ENCODE measurements at regions not wholly inside any gene's neighbourhood (a gene's known extent, or its start where the extent isn't known, plus 50 kb on each side); places are given as distances from the start of the nearest gene placed in this dataset.

- DNase-seq = no peak
Measured at GRCh38 chr15:97561529-97561928, 399.0 kb upstream of the ARRDC4 start.

- no peak for DNase-seq
Measured at GRCh38 chr15:97563516-97563915, 397.0 kb upstream of the ARRDC4 start.

GRCh38 chr15:97566961-97567360 is 393.5 kb upstream of the ARRDC4 start:
- no peak for DNase-seq

DNA sequence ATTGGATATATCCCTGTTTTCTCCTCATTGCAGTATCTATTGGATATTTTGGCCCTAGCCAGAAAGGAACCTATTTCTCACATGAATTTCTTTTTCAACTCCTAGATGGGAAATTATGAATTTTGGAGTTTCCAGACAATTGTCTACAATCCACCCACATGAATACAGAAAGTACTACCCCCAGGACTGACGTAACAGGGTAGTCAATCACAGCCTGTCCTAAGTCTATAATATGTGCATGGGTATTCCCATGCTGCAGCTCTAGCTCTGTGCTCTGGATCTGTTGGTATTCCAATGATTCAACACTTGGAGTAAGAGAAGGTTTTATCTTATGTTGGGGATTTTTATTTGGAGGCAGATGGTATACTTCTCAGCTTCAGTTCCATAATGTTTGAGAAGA is 393.1 kb upstream of the ARRDC4 start:
- no peak for DNase-seq

DNA sequence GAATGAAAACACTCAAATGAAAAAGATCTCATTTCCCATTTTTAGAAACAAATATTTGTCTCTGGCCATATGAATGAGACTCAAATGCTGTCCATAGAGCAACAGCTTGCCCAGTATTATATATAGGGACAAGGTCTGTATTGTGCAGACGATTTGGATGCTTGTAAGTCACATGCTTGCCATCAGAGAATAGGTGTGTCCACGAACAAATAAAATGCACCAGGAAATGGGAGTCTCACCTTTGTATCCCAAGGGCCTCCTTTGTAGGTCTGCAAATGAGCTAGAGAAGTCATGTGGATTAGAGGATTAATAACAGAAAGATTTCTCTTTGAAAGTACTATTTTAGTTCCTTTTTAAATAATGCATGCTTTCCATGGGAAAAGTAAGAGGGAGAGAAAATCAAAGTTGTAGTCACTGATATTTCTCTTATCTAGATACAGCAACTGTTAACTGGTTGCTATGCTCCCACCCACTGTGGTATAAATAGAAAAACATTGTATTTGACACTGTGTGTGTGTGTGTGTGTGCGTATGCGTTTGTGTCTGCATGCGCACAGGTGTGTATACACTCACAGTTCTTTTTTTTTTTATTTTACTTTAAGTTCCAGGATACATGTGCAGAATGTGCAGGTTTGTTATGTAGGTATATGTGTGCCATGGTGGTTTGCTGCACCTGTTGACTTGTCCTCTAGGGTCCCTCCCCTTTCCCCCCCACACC is 383.4 kb upstream of the ARRDC4 start:
- DNase-seq = no peak

DNA sequence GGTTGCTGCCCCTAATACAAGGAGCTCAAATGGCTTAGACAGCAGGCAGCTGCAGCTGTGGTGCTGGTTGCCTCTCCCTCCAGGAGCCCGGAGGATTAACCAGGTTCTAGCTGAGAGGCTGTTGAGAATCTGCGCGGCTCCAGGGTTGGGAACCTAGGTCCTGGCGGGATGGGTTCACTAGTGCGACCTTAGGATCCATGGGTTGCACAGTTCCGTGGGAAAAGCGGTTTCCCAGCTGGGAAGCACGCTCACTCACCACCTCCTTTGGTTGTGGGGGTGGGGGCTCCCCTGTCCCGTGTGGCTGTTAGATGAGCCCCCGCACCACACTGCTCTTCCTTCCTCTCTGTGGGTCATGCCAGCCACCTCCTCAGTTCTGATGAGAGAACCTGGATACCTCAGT is 375.1 kb upstream of the ARRDC4 start:
- no peak for DNase-seq

DNA sequence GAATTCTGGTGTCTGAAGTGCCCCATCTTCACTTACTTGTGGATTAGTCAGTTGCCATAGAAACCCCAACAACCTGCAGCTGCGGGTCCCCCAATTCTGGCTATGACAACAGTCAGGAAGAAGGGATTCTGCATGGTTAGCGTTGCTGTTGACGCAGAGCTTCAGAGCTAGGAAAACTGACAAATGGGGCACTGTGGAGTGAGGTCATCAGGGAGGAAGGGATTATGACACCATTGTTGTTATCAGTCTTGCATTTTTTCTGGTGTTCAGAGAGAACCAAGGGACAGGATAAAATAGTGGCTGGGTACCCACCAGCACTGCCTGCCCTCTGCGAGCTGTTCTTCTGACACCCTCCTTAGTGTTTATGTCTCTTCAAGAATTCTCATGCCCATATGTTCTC is 367.7 kb upstream of the ARRDC4 start:
- DNase-seq = no peak

- DNase-seq = no peak
Measured at GRCh38 chr15:97597801-97598200, 362.7 kb upstream of the ARRDC4 start.

GRCh38 chr15:97598353-97598798 is 362.1 kb upstream of the ARRDC4 start:
- DNase-seq = no peak

DNA sequence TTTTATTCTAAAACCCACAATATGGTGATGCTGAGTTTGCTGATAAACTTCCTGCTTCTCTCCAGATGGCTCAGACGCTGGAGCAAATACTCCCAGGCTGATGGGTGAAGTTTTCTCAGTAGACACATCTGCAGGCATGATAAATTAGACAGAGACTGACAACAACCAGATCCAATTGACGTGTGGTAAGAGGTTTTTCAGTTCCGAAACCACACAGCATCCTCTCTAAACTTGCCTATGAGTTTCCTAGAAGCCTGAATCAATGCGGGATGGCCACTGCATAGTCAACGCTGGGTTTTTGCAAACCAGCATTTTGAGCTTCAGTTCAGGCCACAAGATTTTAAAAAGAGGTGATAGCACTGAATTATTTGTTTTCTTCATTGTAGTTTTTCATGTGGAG is 360.3 kb upstream of the ARRDC4 start:
- no peak for DNase-seq

DNA sequence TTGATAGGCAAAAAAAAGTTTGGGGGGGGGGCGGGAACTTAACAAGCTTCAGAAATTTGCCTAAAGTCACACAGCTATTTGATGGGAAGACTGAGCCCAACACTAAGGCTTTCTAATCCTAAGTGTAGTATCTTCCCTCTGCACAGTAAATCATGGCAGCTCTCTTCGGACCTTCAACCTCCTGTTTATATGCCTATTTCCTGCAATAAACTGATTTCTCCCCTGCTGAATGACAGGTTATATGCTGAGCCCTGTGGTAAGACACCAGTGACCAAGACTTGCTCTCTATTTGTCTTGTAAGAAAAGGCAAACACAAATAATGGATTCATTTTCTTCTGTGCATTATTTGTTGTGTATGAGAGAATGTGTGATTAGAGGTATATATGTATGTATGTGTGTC is 355.8 kb upstream of the ARRDC4 start:
- no peak for DNase-seq

DNA sequence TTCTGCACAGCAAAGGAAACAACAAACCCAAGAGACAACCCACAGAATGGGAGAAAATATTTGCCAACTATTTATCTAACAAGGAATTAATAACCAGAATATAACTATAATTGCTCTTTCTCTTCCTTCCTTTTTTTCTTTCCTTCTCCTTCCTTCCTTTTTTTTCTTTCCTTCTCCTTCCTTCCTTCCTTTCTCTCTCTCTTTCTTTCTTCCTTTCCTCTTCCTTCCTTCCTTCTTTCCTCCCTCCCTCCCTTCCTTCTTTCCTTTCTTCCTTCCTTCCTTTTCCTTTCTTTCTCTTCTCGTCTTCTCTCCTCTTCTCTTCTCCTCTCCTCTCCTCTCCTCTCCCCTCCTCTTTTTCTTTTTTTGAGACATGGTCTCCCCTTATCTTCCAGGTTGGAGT is 345.4 kb upstream of the ARRDC4 start:
- no peak for DNase-seq

DNA sequence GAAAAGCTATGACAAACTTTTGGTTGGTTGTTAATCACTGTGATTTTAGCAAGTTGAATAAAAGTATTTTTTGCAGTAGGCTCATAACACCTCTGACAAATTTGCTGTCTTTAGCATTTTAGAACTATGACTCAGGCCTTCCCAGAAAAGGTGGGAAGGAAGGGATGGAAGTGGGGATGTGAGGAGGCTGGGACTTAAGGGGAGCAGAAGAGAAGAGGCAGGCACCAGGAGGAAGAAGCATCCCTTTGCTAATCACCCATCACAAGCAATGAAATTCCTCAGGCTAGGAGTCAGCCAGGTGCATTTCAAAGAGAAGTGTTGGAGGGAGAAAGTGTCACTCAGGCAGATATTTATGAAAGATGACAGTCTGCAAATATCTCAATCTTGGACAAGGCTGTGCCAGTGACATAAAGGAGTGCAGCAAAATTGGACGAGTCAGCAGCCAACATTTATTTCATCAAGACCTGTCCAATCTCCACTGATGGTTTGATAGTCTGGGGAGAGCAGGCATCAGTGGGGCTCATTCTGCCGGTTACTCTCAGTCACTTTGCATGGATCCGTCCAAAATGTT is 337.3 kb upstream of the ARRDC4 start:
- DNase-seq = no peak

DNA sequence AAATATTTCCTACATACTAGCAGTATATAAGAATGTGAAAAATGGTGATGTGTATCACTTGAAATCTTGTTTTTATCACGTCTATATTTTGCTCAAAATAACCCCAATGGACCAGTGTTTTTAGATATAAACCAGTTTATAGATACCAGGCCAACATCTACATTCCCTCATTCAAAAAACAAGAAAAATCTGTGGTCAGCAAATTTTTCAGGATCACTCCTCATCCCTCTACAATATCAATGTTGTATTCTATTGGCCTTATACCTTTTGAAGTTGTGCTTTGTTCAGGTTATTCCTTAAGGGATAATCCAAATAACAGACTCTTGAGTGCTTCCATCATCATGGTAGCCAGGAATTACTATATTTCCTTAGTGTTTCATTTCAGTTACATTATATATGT is 332.9 kb upstream of the ARRDC4 start:
- DNase-seq = no peak

DNA sequence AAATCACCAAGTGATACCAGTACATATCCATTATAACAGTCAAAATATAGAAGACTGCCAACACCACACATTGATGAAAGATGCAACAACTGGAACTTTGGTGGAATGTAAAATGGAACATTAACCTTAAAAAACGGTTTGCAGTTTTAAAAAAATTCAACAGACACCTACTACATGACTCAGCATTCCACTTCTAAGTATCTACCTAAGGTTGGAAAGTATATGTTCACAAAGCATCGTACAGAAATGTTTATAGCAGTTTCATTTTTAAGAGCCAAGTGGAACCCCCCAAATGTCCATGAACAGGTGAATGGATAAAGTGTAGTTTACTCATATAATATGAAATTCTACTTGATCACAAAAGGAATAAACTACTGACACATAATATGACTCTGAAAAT is 314.7 kb upstream of the ARRDC4 start:
- no peak for DNase-seq

GRCh38 chr15:97648728-97649127 is 311.8 kb upstream of the ARRDC4 start:
- DNase-seq = no peak

- no peak for DNase-seq
Measured at GRCh38 chr15:97652041-97652440, 308.5 kb upstream of the ARRDC4 start.

- DNase-seq = no peak
Measured at GRCh38 chr15:97652700-97653167, 307.8 kb upstream of the ARRDC4 start.

DNA sequence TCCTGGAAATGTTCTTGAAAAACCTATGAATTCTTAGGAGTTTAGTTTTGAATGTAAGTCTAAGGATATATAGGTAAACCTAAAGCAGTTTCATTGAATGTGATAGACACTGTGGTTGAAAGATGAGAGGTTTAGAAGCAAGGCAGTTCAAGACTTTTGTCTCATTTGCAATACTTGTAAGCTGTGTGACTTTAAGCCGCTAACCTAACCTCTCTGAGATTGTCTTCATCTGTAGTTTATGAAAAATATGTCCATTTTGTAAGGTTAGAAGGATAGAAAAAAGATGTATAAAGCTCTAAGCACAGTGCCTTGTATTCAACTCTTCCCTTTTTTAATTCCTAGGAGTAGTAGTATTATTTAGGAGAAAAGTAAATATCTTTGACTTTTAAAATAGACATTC is 306.6 kb upstream of the ARRDC4 start:
- no peak for DNase-seq

- DNase-seq = no peak
Measured at GRCh38 chr15:97654481-97655076, 305.9 kb upstream of the ARRDC4 start.

DNA sequence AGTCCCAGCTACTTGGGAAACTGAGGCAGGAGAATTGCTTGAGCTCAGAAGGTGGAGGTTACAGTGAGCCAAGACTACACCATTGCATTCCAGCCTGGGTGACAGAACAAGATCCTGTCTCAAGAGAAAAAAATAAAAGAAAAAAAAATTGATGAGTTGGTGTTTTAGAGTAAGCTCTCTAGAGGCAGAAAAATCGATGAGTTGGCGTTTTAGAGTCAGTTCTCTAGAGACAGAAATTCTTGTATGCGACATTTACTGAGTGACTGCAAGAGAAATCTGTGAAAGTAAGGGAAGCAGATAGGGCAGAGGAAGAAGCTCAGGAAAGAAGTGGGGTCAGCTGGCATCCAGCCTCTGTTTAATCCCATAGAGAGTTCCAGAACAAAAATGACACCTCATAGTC is 298.7 kb upstream of the ARRDC4 start:
- DNase-seq = no peak

DNA sequence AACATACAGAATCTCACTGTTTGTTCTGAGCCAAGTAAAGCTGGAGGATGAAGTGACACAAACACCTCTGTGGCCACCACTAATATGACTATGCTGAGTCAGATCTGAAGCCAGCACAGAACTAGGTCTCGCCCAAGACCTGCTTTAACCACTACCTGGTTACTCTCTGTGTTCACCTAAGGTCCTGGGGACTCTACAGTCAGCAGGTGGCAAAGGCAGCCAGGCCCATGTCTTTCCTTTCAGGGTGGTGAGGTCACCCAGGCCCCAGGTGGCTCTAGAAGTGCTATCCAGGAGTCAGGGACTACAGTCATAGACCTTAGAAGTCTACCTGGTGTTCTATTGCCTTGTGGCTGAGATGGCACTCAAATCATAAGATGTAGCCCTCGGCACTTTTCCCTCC is 287.9 kb upstream of the ARRDC4 start:
- no peak for DNase-seq

DNA sequence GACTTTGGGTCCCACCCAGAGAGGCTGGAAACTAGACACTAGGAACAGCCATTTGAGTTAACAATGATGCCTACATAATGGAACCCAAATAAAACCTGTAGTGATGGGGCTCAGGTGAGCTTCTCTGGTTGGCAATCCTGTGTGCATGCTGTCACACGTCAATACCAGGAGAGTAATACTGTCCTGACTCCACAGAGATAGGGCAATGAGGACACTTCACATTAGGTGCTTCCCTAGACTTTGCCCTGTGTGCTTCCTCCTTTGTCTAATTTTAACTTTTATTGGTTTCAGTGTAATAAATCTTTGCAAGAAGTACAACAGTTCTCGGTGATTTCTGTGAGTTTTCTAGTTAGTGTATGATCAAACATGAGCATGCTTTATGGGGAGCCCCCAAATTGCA is 281.8 kb upstream of the ARRDC4 start:
- DNase-seq = no peak

- DNase-seq = no peak
Measured at GRCh38 chr15:97679106-97679688, 281.3 kb upstream of the ARRDC4 start.

All from activated naive CD4-positive, alpha-beta T cell treated with Interleukin-2 at 50 U/mL for 16 hours (primary cell).